ENCODE measurements at regions not wholly inside any gene's neighbourhood (a gene's known extent, or its start where the extent isn't known, plus 50 kb on each side); places are given as distances from the start of the nearest gene placed in this dataset.

DNA sequence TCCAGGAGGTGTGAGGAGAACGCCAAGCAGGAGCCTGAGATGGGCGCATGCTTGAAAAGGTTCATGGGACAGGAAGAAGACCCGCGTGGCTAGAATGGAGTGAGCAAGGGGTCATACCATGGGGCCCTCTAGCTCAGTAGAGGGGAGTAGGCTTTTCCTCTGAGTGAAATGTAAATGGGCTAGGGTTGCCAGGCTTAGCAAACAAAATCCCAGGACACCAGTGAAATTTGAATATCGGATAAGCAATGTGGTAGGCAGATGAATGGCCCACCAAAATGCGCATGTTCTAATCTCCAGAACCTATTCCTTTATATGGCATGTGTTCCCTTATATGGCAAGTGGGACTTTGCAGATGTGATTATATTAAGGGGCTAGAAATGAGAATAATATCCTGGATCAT lies 174.1 kb upstream of the CCDC68 start:
- TF ChIP-seq, protein P1, sequence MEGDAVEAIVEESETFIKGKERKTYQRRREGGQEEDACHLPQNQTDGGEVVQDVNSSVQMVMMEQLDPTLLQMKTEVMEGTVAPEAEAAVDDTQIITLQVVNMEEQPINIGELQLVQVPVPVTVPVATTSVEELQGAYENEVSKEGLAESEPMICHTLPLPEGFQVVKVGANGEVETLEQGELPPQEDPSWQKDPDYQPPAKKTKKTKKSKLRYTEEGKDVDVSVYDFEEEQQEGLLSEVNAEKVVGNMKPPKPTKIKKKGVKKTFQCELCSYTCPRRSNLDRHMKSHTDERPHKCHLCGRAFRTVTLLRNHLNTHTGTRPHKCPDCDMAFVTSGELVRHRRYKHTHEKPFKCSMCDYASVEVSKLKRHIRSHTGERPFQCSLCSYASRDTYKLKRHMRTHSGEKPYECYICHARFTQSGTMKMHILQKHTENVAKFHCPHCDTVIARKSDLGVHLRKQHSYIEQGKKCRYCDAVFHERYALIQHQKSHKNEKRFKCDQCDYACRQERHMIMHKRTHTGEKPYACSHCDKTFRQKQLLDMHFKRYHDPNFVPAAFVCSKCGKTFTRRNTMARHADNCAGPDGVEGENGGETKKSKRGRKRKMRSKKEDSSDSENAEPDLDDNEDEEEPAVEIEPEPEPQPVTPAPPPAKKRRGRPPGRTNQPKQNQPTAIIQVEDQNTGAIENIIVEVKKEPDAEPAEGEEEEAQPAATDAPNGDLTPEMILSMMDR (IDR thresholded peaks at IDR 0.05; ENCODE audit: insufficient read depth, low read length): no peak
- TF ChIP-seq POLR2AphosphoS5 (IDR thresholded peaks at IDR 0.05; ENCODE audit: low read depth): no peak
- TF ChIP-seq SPI1 (IDR thresholded peaks at IDR 0.05; ENCODE audit: borderline replicate concordance, low read depth): no peak
- TF ChIP-seq GABPA (IDR thresholded peaks at IDR 0.05; ENCODE audit: low read depth): no peak
